Transverse colon (tissue), 3 donors: ENCODE measurements at regions not wholly inside any gene's neighbourhood (a gene's known extent, or its start where the extent isn't known, plus 50 kb on each side); places are given as distances from the start of the nearest gene placed in this dataset.

Experiments used
- CTCF ChIP-seq, 5 experiments: fragments of 200-600 bp in 3 of 5; fragments of 450-650 bp in 2 of 5; sonication (generic) in 3 of 5; IDR thresholded peaks; 1 replicate in 2 of 5; 2 replicates in 3 of 5; pipeline ENCODE4 v1.5.1; 2016 to 2017; ENCODE audit warnings: antibody characterized with exemption in 5 of 5, inconsistent platforms in 3 of 5, mild to moderate bottlenecking in 2 of 5, moderate library complexity in 1 of 5
- EP300 ChIP-seq: sonication (generic); formaldehyde crosslinking; IDR thresholded peaks from one replicate; pipeline ENCODE4 v1.6.1; 2017; ENCODE audit warnings: antibody characterized with exemption, low read depth
- POLR2A ChIP-seq: fragments of 450-650 bp; IDR thresholded peaks from one replicate; pipeline ENCODE4 v1.6.1; 2016; ENCODE audit warnings: antibody characterized with exemption, mild to moderate bottlenecking, moderate library complexity

DNA sequence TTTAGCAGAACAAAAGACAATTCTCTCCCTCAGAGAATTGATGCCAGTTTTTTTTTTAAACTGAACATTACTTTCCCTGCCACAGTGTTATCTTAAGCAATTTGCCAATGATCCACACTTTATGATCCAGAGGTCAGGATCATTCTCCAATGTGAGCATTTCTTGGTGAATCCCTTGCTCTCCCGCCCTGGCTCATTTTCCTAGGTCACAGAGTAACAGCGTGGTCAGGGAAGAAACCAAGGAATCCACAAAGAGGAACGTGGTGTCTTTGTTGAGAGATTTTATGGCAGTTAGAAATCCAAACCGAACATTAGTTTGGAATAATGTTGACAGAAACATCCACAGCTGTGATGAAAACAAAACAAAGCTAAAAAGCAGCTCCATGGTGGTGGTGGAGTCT lies 250.3 kb downstream of the TTC32 start:
- TF ChIP-seq CTCF (IDR thresholded peaks at IDR 0.05) (no peak), POLR2A (no peak), EP300 (no peak)
